ENCODE measurements at regions not wholly inside any gene's neighbourhood (a gene's known extent, or its start where the extent isn't known, plus 50 kb on each side); places are given as distances from the start of the nearest gene placed in this dataset.

GRCh38 chr11:112718483-112718882, 242.7 kb upstream of the NCAM1 start:
- POLR2A ChIA-PET: no interaction called here
- Mint-ChIP-seq H3K36me3 (no peaks in the 10 kb centered on the region), H3K9me3 (peaks cover 14% of the 10 kb centered on the region), H3K27me3 (ENCODE audit: low read depth) (no peaks in the 10 kb centered on the region), H3K27ac (no peak overlapping the region), H3K4me3 (no peak overlapping the region), H3K4me1 (no peaks in the 10 kb centered on the region)
- CTCF ChIA-PET: no interaction called here
- TF ChIP-seq ZNF532 (CRISPR knock-in tag; IDR thresholded peaks at IDR 0.05; ENCODE audit: borderline replicate concordance): no peak
- no peak for TF ChIP-seq USF1 (CRISPR knock-in tag; IDR thresholded peaks at IDR 0.05)
- TF ChIP-seq TP53 (CRISPR knock-in tag; IDR thresholded peaks at IDR 0.05): no peak
- TF ChIP-seq USF2 (CRISPR knock-in tag; IDR thresholded peaks at IDR 0.05): no peak
- no peak for TF ChIP-seq NFYB (CRISPR knock-in tag; conservative IDR thresholded peaks at IDR 0.05; ENCODE audit: low read depth)
- no peak for TF ChIP-seq ZNF416 (CRISPR knock-in tag; IDR thresholded peaks at IDR 0.05)
- no peak for TF ChIP-seq RORB (CRISPR knock-in tag; IDR thresholded peaks at IDR 0.05)
- no peak for TF ChIP-seq ZMAT4 (CRISPR knock-in tag; IDR thresholded peaks at IDR 0.05)
- TF ChIP-seq JAZF1 (CRISPR knock-in tag; IDR thresholded peaks at IDR 0.05): no peak
- no peak for TF ChIP-seq GABPB1 (CRISPR knock-in tag; IDR thresholded peaks at IDR 0.05)
- no peak for TF ChIP-seq JUN (CRISPR knock-in tag; IDR thresholded peaks at IDR 0.05)
- no peak for TF ChIP-seq ZNF232 (CRISPR knock-in tag; IDR thresholded peaks at IDR 0.05)
- TF ChIP-seq ATF1 (CRISPR knock-in tag; IDR thresholded peaks at IDR 0.05): no peak
- no peak for DNase-seq (ENCODE audit: low spot score)
- ATAC-seq: no peak

GRCh38 chr11:112719736-112720525, 241.3 kb upstream of the NCAM1 start:
- DNase-seq (ENCODE audit: low spot score) (no peak), ATAC-seq (no peak)
- CTCF ChIA-PET: no interaction called here
- Mint-ChIP-seq H3K27ac (no peak overlapping the region), H3K36me3 (no peaks in the 10 kb centered on the region), H3K4me3 (no peak overlapping the region), H3K9me3 (peaks cover 14% of the 10 kb centered on the region), H3K4me1 (0 out of 2 replicates have a peak, but pooled peaks cover 2% of the 10 kb centered on the region), H3K27me3 (ENCODE audit: low read depth) (no peaks in the 10 kb centered on the region)
- POLR2A ChIA-PET: no interaction called here
- TF ChIP-seq OVOL2 (CRISPR knock-in tag; IDR thresholded peaks at IDR 0.05; ENCODE audit: borderline replicate concordance) (no peak), ZNF671 (CRISPR knock-in tag; IDR thresholded peaks at IDR 0.05) (no peak), ZNF138 (CRISPR knock-in tag; conservative IDR thresholded peaks at IDR 0.05) (no peak), IRF1 (CRISPR knock-in tag; IDR thresholded peaks at IDR 0.05) (no peak), ESRRA (CRISPR knock-in tag; IDR thresholded peaks at IDR 0.05; ENCODE audit: borderline replicate concordance) (no peak), NFE2L1 (CRISPR knock-in tag; IDR thresholded peaks at IDR 0.05) (no peak), SOX15 (CRISPR knock-in tag; IDR thresholded peaks at IDR 0.05) (no peak), ATF1 (CRISPR knock-in tag; IDR thresholded peaks at IDR 0.05) (no peak), NR3C1 (CRISPR knock-in tag; conservative IDR thresholded peaks at IDR 0.05; ENCODE audit: low read depth) (no peak), IRF2 (CRISPR knock-in tag; IDR thresholded peaks at IDR 0.05; ENCODE audit: borderline replicate concordance, low read depth) (no peak)

Measured in WTC11 (cell line).